ENCODE measurements at regions not wholly inside any gene's neighbourhood (a gene's known extent, or its start where the extent isn't known, plus 50 kb on each side); places are given as distances from the start of the nearest gene placed in this dataset.

DNA sequence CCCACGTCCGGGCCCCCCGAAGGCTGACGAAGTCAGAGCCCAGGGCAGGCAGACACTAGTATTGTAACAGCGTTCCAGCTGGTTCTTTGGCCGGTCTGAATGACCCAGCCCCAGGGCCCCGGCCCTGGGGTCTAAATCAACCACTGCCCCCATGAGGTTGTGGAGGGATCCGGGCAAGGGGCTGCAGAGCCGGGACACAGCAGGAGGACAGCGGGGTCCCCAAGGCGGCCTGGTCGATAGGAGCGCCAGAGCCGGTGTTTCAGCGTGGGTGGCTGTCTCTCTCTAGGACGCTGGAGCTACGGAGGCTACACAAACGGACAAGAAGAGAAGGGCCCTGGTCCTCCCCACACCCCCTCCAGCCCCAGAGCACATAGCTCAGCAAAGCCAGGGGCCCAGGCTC, 101.8 kb downstream of the RBFOX3 start:
- Histone ChIP-seq H4K20me1 (ENCODE audit: insufficient read depth, low read length) (no peaks in the 10 kb centered on the region), H3K9ac (ENCODE audit: low read depth, low read length) (no peak overlapping the region), H3K9me3 (ENCODE audit: insufficient read depth, low read length, severe bottlenecking) (peaks cover 4% of the 10 kb centered on the region), H3K36me3 (ENCODE audit: insufficient read depth, low read length) (no peaks in the 10 kb centered on the region), H3K4me1 (ENCODE audit: insufficient read depth, low read length) (no peaks in the 10 kb centered on the region), H3K4me2 (ENCODE audit: insufficient read depth, low read length) (no peak overlapping the region), H3K4me3 (ENCODE audit: low read depth in 1 of 2, low read length in 2 of 2) (no peak overlapping the region), H3K79me2 (ENCODE audit: insufficient read depth, low read length) (no peaks in the 10 kb centered on the region), H3K27ac (ENCODE audit: low read length) (no peak overlapping the region), H3K27me3 (ENCODE audit: insufficient read depth, low read length, poor library complexity) (no peaks in the 10 kb centered on the region), H2AFZ (ENCODE audit: low read depth, low read length) (no peak overlapping the region)
- DNase-seq, result no peak
- ATAC-seq (ENCODE audit: insufficient read depth, low read depth), result no peak
- TF ChIP-seq, protein P1, sequence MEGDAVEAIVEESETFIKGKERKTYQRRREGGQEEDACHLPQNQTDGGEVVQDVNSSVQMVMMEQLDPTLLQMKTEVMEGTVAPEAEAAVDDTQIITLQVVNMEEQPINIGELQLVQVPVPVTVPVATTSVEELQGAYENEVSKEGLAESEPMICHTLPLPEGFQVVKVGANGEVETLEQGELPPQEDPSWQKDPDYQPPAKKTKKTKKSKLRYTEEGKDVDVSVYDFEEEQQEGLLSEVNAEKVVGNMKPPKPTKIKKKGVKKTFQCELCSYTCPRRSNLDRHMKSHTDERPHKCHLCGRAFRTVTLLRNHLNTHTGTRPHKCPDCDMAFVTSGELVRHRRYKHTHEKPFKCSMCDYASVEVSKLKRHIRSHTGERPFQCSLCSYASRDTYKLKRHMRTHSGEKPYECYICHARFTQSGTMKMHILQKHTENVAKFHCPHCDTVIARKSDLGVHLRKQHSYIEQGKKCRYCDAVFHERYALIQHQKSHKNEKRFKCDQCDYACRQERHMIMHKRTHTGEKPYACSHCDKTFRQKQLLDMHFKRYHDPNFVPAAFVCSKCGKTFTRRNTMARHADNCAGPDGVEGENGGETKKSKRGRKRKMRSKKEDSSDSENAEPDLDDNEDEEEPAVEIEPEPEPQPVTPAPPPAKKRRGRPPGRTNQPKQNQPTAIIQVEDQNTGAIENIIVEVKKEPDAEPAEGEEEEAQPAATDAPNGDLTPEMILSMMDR (IDR thresholded peaks at IDR 0.05; ENCODE audit: borderline replicate concordance, extremely low read depth, low read length, poor library complexity, severe bottlenecking), result no peak
- TF ChIP-seq EZH2 (IDR thresholded peaks at IDR 0.05; ENCODE audit: borderline replicate concordance, low read depth, low read length, severe bottlenecking), result no peak

DNA sequence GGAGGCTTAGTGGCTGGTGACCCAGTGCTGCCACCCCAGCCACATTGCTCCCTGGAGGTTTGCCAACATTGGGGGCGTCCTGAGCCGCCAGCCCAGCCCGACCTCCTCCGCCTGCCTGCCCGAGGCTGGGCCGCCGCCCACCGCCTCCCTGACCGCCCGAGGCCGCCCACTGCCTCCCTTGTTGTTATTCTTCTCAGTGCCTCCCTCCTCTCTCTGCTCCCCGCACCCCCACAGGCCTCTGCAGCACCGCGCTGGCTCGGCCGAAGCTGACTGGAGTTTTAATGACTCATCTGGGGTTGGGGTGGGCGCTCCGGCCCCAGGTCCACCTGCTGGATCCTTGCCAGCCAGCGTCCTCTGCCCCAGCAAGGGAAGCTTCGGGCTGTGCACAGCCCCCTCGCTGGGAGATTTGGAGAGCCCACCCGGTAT, 102.5 kb downstream of the RBFOX3 start:
- H3K9ac ChIP-seq (ENCODE audit: low read depth, low read length), result no peak overlapping the region
- no peaks in the 10 kb centered on the region for H3K36me3 ChIP-seq (ENCODE audit: insufficient read depth, low read length)
- TF ChIP-seq EZH2 (IDR thresholded peaks at IDR 0.05; ENCODE audit: borderline replicate concordance, low read depth, low read length, severe bottlenecking), result no peak
- TF ChIP-seq, protein P1 (IDR thresholded peaks at IDR 0.05; ENCODE audit: borderline replicate concordance, extremely low read depth, low read length, poor library complexity, severe bottlenecking), result no peak
- H3K27ac ChIP-seq (ENCODE audit: low read length), result no peak overlapping the region
- H3K4me2 ChIP-seq (ENCODE audit: insufficient read depth, low read length), result no peak overlapping the region
- peaks cover 3% of the 10 kb centered on the region for H3K9me3 ChIP-seq (ENCODE audit: insufficient read depth, low read length, severe bottlenecking)
- no peaks in the 10 kb centered on the region for H3K79me2 ChIP-seq (ENCODE audit: insufficient read depth, low read length)
- no peak overlapping the region for H3K4me3 ChIP-seq (ENCODE audit: low read depth in 1 of 2, low read length in 2 of 2)
- H3K27me3 ChIP-seq (ENCODE audit: insufficient read depth, low read length, poor library complexity), result no peaks in the 10 kb centered on the region
- no peaks in the 10 kb centered on the region for H4K20me1 ChIP-seq (ENCODE audit: insufficient read depth, low read length)
- H3K4me1 ChIP-seq (ENCODE audit: insufficient read depth, low read length), result no peaks in the 10 kb centered on the region
- no peak for DNase-seq
- no peak overlapping the region for H2AFZ ChIP-seq (ENCODE audit: low read depth, low read length)
- no peak for ATAC-seq (ENCODE audit: insufficient read depth, low read depth)

DNA sequence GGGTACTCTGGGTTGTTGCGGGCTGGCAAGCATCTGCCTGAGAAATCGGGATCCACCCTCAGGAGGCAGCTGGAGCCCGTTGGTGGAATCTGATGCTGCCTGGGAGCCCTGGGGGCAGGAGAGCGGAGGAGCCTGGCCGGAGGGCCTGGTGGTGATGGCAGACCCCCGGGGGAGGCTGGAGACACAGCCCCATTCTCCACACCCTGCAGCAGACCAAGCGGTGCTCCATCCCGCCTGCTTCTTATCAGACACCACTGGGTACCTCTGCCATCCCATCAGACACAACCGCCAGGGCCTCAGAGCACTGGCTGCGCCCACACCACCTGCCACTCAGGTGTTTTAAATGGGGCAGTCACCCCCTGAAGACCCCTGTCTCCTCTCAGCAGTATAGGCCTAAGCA, 103.9 kb downstream of the RBFOX3 start:
- H3K4me2 ChIP-seq (ENCODE audit: insufficient read depth, low read length), result no peak overlapping the region
- H3K79me2 ChIP-seq (ENCODE audit: insufficient read depth, low read length), result no peaks in the 10 kb centered on the region
- no peaks in the 10 kb centered on the region for H3K36me3 ChIP-seq (ENCODE audit: insufficient read depth, low read length)
- no peaks in the 10 kb centered on the region for H3K4me1 ChIP-seq (ENCODE audit: insufficient read depth, low read length)
- H3K27me3 ChIP-seq (ENCODE audit: insufficient read depth, low read length, poor library complexity), result no peaks in the 10 kb centered on the region
- no peak for ATAC-seq (ENCODE audit: insufficient read depth, low read depth)
- no peak overlapping the region for H3K4me3 ChIP-seq (ENCODE audit: low read depth in 1 of 2, low read length in 2 of 2)
- no peaks in the 10 kb centered on the region for H3K9me3 ChIP-seq (ENCODE audit: insufficient read depth, low read length, severe bottlenecking)
- no peak overlapping the region for H3K9ac ChIP-seq (ENCODE audit: low read depth, low read length)
- no peak overlapping the region for H3K27ac ChIP-seq (ENCODE audit: low read length)
- no peak overlapping the region for H2AFZ ChIP-seq (ENCODE audit: low read depth, low read length)
- no peak for TF ChIP-seq EZH2 (IDR thresholded peaks at IDR 0.05; ENCODE audit: borderline replicate concordance, low read depth, low read length, severe bottlenecking)
- TF ChIP-seq, protein P1 (IDR thresholded peaks at IDR 0.05; ENCODE audit: borderline replicate concordance, extremely low read depth, low read length, poor library complexity, severe bottlenecking), result no peak
- H4K20me1 ChIP-seq (ENCODE audit: insufficient read depth, low read length), result no peaks in the 10 kb centered on the region
- no peak for DNase-seq

All from DND-41 (cell line).